Testis (tissue), 2 donors: ENCODE measurements at regions not wholly inside any gene's neighbourhood (a gene's known extent, or its start where the extent isn't known, plus 50 kb on each side); places are given as distances from the start of the nearest gene placed in this dataset.

Experiments
- CTCF ChIP-seq, 3 experiments: fragments of 450-650 bp in 2 of 3; fragments of 200-600 bp in 1 of 3; sonication (generic) in 1 of 3; IDR thresholded peaks; one replicate each; pipeline ENCODE4 v1.5.1; 2016 to 2019; ENCODE audit warnings: antibody characterized with exemption in 3 of 3, mild to moderate bottlenecking in 2 of 3, moderate library complexity in 1 of 3
- POLR2A ChIP-seq: fragments of 450-650 bp; IDR thresholded peaks from one replicate; pipeline ENCODE4 v1.6.1; 2017; ENCODE audit warnings: antibody characterized with exemption, mild to moderate bottlenecking, moderate library complexity

- no peak for TF ChIP-seq CTCF (IDR thresholded peaks at IDR 0.05)
- TF ChIP-seq POLR2A: no peak
Measured at GRCh38 chr10:10497245-10497644, 520.4 kb upstream of the CELF2 start.
